ENCODE measurements at regions not wholly inside any gene's neighbourhood (a gene's known extent, or its start where the extent isn't known, plus 50 kb on each side); places are given as distances from the start of the nearest gene placed in this dataset.

- CTCF ChIA-PET: no interaction called here
- H3K79me2 ChIP-seq (ENCODE audit: low read depth): no peaks in the 10 kb centered on the region
- DNase-seq: no peak
- no peak overlapping the region for H3K4me3 ChIP-seq
- TF ChIP-seq CTCF (conservative IDR thresholded peaks at IDR 0.05): no peak
- no peak for TF ChIP-seq EZH2 (IDR thresholded peaks at IDR 0.05; ENCODE audit: low read depth)
- no peak overlapping the region for H3K4me2 ChIP-seq
- no peaks in the 10 kb centered on the region for H3K27me3 ChIP-seq (ENCODE audit: insufficient read depth, low read depth)
- H3K4me1 ChIP-seq (replicated peaks; ENCODE audit: insufficient read depth): no peaks in the 10 kb centered on the region
- H4K20me1 ChIP-seq (ENCODE audit: insufficient read depth): no peaks in the 10 kb centered on the region
- no peaks in the 10 kb centered on the region for H3K36me3 ChIP-seq (ENCODE audit: low read depth)
- H3K27ac ChIP-seq: no peak overlapping the region
- intact Hi-C loops (cut with micrococcal nuclease; ENCODE audit: unreplicated experiment): no loop called here
- POLR2A ChIA-PET (ENCODE audit: unreplicated experiment): no interaction called here
- H3K9me2 ChIP-seq (ENCODE audit: insufficient read depth): no peaks in the 10 kb centered on the region
- no peak overlapping the region for H2AFZ ChIP-seq
- no peaks in the 10 kb centered on the region for H3F3A ChIP-seq (ENCODE audit: insufficient read depth, low read depth)
- no peaks in the 10 kb centered on the region; the same call in 1 of the 2 replicates for H3K9me3 ChIP-seq (ENCODE audit: insufficient read depth, low read depth)
- no TSS peak for BruUV-seq (replicated peaks)
Measured at GRCh38 chr1:209504571-209504970, 78.9 kb upstream of the CAMK1G start.

- H3K4me3 ChIP-seq: no peak overlapping the region
- DNase-seq: no peak
- H3K9me3 ChIP-seq (ENCODE audit: insufficient read depth, low read depth): no peaks in the 10 kb centered on the region; the same call in 1 of the 2 replicates
- ChIA-PET CTCF (no interaction called here), POLR2A (ENCODE audit: unreplicated experiment) (no interaction called here)
- no peak overlapping the region for H2AFZ ChIP-seq
- H3K27ac ChIP-seq: no peak overlapping the region
- TF ChIP-seq CTCF (conservative IDR thresholded peaks at IDR 0.05) (no peak), EZH2 (IDR thresholded peaks at IDR 0.05; ENCODE audit: low read depth) (no peak)
- no peak overlapping the region for H3K4me2 ChIP-seq
- intact Hi-C loops (cut with micrococcal nuclease; ENCODE audit: unreplicated experiment): no loop called here
- H3K79me2 ChIP-seq (ENCODE audit: low read depth): no peaks in the 10 kb centered on the region
- H3K9me2 ChIP-seq (ENCODE audit: insufficient read depth): no peaks in the 10 kb centered on the region
- no peaks in the 10 kb centered on the region for H3K36me3 ChIP-seq (ENCODE audit: low read depth)
- no peaks in the 10 kb centered on the region for H4K20me1 ChIP-seq (ENCODE audit: insufficient read depth)
- no TSS peak for BruUV-seq (replicated peaks)
- H3F3A ChIP-seq (ENCODE audit: insufficient read depth, low read depth): no peaks in the 10 kb centered on the region
- H3K27me3 ChIP-seq (ENCODE audit: insufficient read depth, low read depth): no peaks in the 10 kb centered on the region
- H3K4me1 ChIP-seq (replicated peaks; ENCODE audit: insufficient read depth): no peaks in the 10 kb centered on the region
Measured at GRCh38 chr1:209505044-209505443, 78.5 kb upstream of the CAMK1G start.

- Histone ChIP-seq H3K27ac (no peak overlapping the region), H3K4me1 (replicated peaks; ENCODE audit: insufficient read depth) (no peaks in the 10 kb centered on the region), H3K36me3 (ENCODE audit: low read depth) (no peaks in the 10 kb centered on the region), H2AFZ (no peak overlapping the region), H4K20me1 (ENCODE audit: insufficient read depth) (no peaks in the 10 kb centered on the region), H3K27me3 (ENCODE audit: insufficient read depth, low read depth) (no peaks in the 10 kb centered on the region), H3F3A (ENCODE audit: insufficient read depth, low read depth) (no peaks in the 10 kb centered on the region), H3K4me2 (no peak overlapping the region), H3K9me2 (ENCODE audit: insufficient read depth) (no peaks in the 10 kb centered on the region), H3K9me3 (ENCODE audit: insufficient read depth, low read depth) (no peaks in the 10 kb centered on the region; the same call in 1 of the 2 replicates), H3K4me3 (no peak overlapping the region), H3K79me2 (ENCODE audit: low read depth) (no peaks in the 10 kb centered on the region)
- no TSS peak for BruUV-seq (replicated peaks)
- TF ChIP-seq CTCF (conservative IDR thresholded peaks at IDR 0.05) (no peak), EZH2 (IDR thresholded peaks at IDR 0.05; ENCODE audit: low read depth) (no peak)
- DNase-seq: no peak
- POLR2A ChIA-PET (ENCODE audit: unreplicated experiment): no interaction called here
- CTCF ChIA-PET: no interaction called here
- intact Hi-C loops (cut with micrococcal nuclease; ENCODE audit: unreplicated experiment): no loop called here
Measured at GRCh38 chr1:209506101-209506500, 77.4 kb upstream of the CAMK1G start.

Measured in PC-9 (cell line).